ENCODE measurements at regions not wholly inside any gene's neighbourhood (a gene's known extent, or its start where the extent isn't known, plus 50 kb on each side); places are given as distances from the start of the nearest gene placed in this dataset.

DNA sequence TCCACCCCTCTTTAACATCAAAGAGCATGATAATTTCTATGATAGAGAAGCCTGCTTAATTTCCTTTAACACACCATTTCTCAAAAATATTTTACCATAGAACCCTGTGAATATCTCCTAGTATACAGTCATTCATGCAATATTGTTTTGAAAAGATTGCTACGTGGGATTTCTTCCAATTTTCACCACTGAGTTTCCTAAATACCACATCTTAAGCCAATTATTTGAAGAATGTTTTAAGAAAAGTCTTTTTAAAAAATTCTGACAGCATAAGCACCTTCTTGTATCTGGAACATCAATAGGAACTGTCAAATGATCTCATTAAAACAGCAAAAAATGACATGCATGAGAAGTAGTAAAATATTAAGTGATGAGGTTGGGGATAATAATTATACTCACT, 1126.7 kb downstream of the TUSC7 start:
- H3K36me3 ChIP-seq, result no peaks in the 10 kb centered on the region
- ATAC-seq (no peak), DNase-seq (no peak)
- no peaks in the 10 kb centered on the region for H3K4me1 ChIP-seq
- no peaks in the 10 kb centered on the region for H3K9me3 ChIP-seq
- H3K27me3 ChIP-seq, result no peaks in the 10 kb centered on the region
- H3K27ac ChIP-seq, result no peak overlapping the region
- TF ChIP-seq CTCF (IDR thresholded peaks at IDR 0.05), result no peak
- intact Hi-C loops (cut with DNase I), result no loop called here
- no peak overlapping the region for H3K4me3 ChIP-seq

DNA sequence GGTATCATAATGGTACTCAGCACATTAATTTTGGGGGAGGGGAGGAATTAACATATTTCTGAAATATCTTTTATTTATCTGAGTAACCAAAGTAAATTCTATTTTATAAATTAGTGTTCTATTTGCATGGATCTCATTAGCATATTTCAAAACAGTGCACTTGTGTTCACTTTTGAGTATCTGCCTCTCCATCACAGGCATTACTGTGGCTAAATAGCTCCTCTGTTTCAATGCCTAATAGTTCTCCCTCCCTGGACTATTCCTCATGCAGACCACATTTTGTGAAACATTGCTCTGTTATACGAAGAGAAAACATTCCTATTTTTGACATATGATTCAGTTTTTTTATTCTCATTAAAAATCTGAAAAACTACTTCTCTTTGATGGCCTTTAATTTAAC, 1127.8 kb downstream of the TUSC7 start:
- Histone ChIP-seq H3K36me3 (no peaks in the 10 kb centered on the region), H3K9me3 (no peaks in the 10 kb centered on the region), H3K4me3 (no peak overlapping the region), H3K27me3 (no peaks in the 10 kb centered on the region), H3K27ac (no peak overlapping the region), H3K4me1 (no peaks in the 10 kb centered on the region)
- intact Hi-C loops (cut with DNase I), result no loop called here
- ATAC-seq, result no peak
- TF ChIP-seq CTCF (IDR thresholded peaks at IDR 0.05), result no peak
- no peak for DNase-seq

- H3K9me3 ChIP-seq, result no peaks in the 10 kb centered on the region
- DNase-seq, result no peak
- no peak overlapping the region for H3K4me3 ChIP-seq
- no peak for TF ChIP-seq CTCF (IDR thresholded peaks at IDR 0.05)
- no peaks in the 10 kb centered on the region for H3K4me1 ChIP-seq
- intact Hi-C loops (cut with DNase I), result no loop called here
- no peaks in the 10 kb centered on the region for H3K36me3 ChIP-seq
- H3K27me3 ChIP-seq, result no peaks in the 10 kb centered on the region
- H3K27ac ChIP-seq, result no peak overlapping the region
- ATAC-seq, result no peak
These were observed 1132.5 kb downstream of the TUSC7 start for GRCh38 chr3:117842086-117842485.

DNA sequence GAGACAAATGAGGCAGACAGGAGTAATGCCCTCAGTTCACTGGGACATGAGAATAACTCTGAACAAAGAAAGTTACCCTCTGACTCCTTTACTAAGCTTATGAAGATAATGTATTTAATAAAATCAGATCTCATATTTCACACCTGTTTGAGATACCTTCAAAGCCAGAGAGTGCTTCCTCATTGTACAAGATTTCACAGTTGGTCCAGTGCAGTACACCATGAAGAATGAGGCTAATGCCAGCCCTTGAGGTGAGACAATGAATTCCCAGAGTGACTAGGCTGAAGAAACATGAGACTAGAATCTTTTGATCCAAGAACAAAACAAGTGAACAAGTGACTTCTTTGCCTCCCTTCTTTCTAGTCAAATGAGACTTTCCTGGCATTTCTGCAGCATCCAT, 1133.8 kb downstream of the TUSC7 start:
- H3K27me3 ChIP-seq, result no peaks in the 10 kb centered on the region
- no peak overlapping the region for H3K4me3 ChIP-seq
- ATAC-seq (no peak), DNase-seq (no peak)
- H3K27ac ChIP-seq, result no peak overlapping the region
- TF ChIP-seq CTCF (IDR thresholded peaks at IDR 0.05), result no peak
- H3K36me3 ChIP-seq, result no peaks in the 10 kb centered on the region
- intact Hi-C loops (cut with DNase I), result no loop called here
- H3K4me1 ChIP-seq, result no peaks in the 10 kb centered on the region
- H3K9me3 ChIP-seq, result no peaks in the 10 kb centered on the region

DNA sequence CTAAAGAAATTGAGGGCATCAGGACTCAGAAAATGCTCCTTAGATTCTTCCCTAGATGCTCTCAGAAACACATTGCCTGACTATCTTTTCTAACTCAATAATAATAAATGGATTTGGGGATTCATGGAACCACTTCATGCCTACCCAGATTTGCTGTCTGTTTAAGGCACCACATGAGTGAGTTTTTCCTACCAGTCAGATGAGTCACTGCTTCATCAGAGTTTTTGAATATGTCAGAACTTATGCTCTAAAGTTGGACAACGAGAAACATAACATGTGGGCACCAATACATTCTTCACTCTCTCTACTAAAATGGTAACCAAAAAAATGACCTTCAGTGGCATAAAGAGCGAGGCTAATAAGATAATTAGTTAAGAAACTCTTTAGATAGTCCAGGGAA, 1135.1 kb downstream of the TUSC7 start:
- no peak overlapping the region for H3K4me3 ChIP-seq

More for the DNA sequence above, 1135.1 kb downstream of the TUSC7 start:
- intact Hi-C loops (cut with DNase I), result no loop called here
- Histone ChIP-seq H3K9me3 (no peaks in the 10 kb centered on the region), H3K36me3 (no peaks in the 10 kb centered on the region), H3K4me1 (no peaks in the 10 kb centered on the region), H3K27me3 (no peaks in the 10 kb centered on the region), H3K27ac (no peak overlapping the region)
- no peak for DNase-seq
- no peak for ATAC-seq
- no peak for TF ChIP-seq CTCF (IDR thresholded peaks at IDR 0.05)
